ENCODE measurements at regions not wholly inside any gene's neighbourhood (a gene's known extent, or its start where the extent isn't known, plus 50 kb on each side); places are given as distances from the start of the nearest gene placed in this dataset.
A peak's percentile ranks its signal among the peaks of the same experiment; 100 is the strongest.
"Not testable (repeated sequence)": the region's sequence is repeated elsewhere in the genome, so short reads cannot be mapped to it uniquely, and the experiment has no call there.

DNA sequence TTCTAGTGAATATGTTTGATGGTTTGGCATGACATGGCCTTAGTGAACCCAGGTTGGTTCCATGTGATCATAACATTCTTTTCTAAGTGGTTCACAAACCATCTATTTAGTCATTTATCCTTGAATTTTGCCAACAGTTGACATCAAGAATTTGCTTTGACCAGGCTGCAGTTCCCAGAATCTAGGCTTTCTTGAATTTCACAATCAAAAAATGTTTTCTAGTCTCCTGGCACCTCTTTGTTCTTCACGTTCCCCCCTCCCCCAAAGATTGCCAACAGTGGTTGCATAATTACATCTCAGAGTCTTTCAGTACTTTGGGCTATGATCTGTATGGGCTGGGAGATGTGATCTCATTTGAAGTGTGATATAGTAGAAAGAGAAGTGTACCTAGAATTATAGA is 124.0 kb downstream of the GATA6 start:
- intact Hi-C loops (cut with DNase I), result no loop called here
- no peak for DNase-seq (ENCODE audit: low spot score)

DNA sequence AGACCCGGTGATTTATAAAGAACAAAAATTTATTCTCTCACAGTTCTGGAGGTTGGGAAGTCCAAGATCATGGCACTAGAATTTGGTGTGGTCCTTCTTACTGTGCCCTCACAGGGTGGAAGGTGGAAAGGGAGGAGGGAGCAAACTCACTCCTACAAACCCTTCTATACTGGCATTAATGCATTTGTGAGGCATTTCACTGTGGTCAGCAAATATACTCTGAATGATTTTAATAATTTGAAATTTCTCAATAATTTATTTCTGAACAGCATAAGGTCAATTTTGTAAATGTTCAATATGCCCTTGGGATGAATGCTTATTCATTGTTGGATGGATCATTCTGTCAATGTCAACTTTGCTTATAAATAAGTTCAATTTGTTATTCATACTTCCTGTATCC is 120.6 kb downstream of the GATA6 start:
- DNase-seq (ENCODE audit: low spot score), result no peak
- intact Hi-C loops (cut with DNase I), result no loop called here

DNA sequence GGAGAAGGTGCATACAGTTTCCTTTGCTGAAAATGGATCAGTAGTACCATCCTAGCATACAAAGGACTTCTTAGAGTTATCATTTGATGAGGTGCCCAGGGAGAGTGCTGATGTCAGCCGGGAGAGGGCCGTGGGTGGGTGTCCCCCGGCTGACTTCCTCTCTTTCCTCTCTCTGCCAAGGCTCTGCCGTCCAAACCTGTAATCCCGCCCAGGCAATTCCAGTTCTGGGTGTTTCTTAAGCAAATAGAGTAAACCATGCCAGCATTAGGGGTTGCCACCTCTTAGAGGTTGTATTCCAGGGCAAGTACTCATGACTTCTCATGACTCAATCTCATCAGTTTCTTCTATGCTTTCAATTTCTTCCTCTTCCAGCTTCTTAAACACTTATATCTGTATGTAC is 117.2 kb downstream of the GATA6 start:
- no peak for DNase-seq (ENCODE audit: low spot score)
- intact Hi-C loops (cut with DNase I), result no loop called here

DNA sequence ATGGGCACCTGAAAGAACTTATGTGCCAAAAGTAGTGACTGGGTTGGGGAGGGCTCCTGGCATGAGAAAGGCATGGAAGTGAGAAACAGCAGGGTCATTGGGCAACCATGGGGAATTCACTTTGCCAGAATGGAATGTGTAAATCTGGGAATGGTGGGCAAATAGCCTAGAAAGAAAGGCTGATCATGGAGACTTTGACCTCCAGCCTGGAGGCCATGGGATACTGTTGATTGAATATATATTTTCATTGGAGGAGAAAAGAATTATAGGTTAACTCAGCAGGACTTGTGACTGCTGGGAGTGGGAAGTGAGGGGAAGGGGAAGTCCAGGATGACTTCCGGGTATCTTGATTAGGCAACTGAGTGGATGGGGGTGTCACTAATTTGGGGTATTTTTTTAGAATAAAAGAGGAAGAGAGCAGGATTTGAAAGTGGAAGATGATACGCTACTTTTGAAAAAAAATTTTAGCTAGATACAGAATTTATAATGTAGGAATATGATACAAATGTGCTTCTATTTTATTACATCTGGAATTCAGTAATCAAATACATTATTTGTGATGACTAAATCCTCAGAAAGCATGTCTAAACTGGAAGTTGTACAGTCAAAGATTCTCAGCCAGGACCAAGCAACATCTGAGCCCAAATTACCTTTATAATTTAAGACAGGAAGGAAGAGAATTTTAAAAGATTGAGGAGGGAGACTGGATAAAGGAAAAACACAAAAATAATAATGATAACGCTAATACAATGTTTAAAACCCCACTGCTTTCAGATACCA is 116.2 kb downstream of the GATA6 start:
- intact Hi-C loops (cut with DNase I), result no loop called here
- no peak for DNase-seq (ENCODE audit: low spot score)

DNA sequence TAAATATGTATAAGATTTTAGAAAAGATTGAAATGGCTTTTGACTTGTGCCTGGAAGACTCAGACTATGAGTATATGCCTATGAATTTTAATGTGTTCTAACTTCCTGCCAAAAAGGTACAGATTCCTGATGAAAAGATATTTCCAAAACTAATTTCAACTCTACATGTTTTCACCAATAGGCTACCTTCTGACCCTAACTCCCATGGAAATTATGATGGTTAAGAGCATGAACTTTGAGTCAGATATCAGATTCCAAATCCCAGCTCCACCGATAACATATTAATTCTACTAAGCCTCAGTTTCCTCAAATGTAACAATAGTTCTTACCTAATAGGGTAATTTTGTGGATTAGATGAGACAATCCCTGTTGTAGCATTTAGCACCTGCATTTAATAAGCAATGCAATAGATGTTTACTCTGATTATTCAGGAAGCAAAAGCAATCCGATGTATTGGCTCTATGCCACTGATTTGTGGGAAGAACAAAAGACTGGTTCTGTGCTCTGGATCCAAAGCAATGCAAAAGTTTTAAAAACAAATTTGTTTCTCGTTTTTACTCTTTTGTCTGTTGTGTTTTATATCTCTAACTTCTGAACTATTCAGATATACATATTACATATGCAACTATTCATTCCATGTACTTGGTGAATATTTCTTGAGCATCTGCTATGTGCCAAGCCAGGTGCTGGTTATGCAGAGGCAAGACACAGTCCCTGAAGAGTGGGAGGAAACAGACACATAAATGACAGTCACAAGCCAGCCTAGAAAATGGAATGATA is 115.4 kb downstream of the GATA6 start:
- DNase-seq (ENCODE audit: low spot score), result no peak
- intact Hi-C loops (cut with DNase I), result no loop called here

DNA sequence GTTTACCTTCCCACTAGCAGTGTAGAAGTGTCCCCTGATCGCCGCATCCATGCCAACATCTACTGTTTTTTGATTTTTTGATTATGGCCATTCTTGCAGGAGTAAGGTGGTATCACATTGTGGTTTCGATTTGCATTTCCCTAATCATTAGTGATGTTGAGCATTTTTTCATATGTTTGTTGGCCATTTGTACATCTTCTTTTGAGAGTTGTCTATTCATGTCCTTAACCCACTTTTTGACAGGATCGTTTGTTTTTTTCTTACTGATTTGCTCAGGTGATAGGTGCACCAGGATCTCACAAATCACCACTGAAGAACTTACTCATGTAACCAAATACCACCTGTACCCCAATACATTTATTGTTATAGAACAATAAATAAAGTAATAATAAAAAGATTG is 114.5 kb downstream of the GATA6 start:
- intact Hi-C loops (cut with DNase I); DNase-seq (ENCODE audit: low spot score): not testable (repeated sequence)

DNA sequence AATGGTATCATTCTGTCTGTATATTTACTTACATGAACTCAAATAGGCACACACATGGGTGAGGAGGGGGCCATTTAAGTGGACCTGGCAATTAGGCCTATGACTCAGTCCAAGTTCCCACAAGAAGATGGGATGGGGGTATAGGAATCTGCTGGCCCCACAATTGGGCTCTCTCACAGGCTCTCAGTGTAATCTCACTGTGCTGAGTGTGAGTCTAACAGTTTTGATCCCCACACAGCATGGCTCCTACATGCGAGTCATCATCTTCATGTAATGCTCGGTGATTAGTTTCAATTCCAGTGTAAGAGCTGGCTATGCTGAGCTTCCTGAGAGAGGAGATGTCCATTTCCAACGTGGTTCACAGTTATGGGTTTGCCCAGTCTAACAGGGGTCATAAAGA is 114.0 kb downstream of the GATA6 start:
- DNase-seq (ENCODE audit: low spot score), result no peak
- intact Hi-C loops (cut with DNase I), result no loop called here

DNA sequence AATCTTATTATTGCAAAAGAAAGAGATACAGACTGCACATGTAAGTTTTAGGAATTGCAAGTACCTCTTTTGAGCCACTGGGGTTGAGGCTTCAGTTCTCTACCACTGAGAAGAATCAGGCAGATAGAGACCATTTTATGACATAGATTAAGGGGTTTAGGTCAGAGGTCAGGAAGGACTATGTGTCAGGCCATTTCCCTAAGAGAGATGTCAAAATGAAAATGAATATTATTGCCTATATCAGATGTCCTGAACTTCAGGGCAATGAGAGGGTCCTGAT is 113.7 kb downstream of the GATA6 start:
- intact Hi-C loops (cut with DNase I), result no loop called here
- DNase-seq (ENCODE audit: low spot score), result no peak

DNA sequence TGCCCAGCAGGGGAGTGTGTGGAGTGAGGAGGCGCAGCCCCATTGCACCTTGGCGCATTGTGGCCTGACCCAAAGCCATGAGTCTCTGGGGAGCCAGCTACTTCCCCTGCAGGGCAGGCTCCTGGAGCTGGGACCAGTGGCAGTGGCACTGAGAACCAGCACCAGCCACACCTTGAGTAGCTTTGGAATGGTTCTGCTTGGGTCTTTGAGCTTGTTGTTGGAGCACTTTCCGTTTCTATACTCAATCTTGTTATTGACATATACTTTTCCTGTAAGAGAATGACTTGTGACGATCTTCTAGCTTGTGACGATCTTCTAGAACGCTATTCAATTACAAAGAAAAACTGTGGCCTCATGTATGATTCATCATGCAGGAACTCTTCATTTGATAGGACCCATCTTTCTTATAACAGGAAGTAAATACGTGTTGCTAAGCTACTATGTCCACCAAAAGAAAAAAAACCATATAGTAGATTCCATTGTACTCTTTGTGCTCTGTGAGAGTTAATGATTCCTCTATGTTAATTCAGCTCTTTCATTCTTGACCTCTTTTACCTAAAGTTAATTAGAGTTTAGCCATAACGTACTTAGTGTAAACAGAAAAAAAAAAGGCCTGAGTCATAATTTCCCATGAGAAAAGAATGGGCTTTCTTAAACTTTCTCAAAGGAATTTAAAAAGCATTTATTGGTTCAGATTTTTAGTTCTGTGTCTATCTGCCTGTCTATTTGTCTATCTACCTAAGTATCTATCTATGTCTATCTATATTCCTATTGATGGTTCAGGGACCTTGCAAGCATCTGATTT is 113.1 kb downstream of the GATA6 start:
- DNase-seq (ENCODE audit: low spot score), result no peak
- intact Hi-C loops (cut with DNase I), result no loop called here

DNA sequence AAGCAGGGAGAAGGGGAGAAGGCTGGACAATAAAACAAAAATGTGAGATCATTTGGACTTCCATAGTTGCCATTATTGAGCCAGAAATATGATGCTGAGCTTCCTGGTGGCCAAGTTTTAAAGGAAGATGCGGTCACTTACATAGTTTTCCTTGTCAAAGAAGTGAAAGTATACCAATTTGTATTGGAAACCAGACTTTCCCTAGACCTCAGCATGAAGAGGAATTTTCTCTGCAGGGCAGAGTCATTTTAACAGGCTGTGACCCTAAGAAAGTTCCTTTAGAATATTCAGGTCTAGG is 111.0 kb downstream of the GATA6 start:
- DNase-seq (ENCODE audit: low spot score), result no peak
- intact Hi-C loops (cut with DNase I), result no loop called here

DNA sequence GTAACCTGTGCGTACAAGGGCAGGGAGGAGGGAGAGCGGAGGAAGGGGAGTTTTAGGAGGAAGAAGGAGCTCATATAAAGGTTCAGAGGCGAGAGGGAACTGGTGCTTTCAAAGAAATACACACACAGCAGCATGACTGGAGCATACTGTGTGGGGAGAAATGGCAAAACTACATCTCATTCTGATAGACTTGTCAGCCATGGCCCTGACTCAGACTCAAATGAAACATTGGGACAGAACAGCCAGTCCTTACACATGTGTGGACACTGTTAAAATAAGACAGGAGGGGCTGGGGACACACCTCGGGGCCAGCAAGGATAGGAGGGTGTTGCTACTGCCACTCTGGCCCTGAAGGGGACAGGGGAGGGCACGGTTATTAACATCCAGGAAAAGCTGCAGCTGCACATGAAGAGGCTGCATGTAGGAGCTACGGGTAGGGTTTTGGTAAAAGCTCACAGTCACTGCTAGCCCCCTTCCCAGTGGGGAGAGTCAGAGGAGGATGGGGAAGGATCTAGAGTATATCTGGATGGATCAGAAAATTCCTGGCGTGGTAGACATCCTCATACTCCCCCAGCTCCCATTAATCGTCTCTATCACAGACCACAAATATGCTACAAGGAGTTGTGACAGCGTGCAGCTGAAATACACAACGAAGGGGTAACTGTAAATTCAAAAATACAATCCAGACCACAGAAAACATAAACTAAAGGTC is 110.5 kb downstream of the GATA6 start:
- intact Hi-C loops (cut with DNase I), result loop anchor here (2.0 to 5.0 kb wide), 3 partner anchors 67 to 282 kb away; partner anchors contain the start of gene GATA6
- no peak for DNase-seq (ENCODE audit: low spot score)

DNA sequence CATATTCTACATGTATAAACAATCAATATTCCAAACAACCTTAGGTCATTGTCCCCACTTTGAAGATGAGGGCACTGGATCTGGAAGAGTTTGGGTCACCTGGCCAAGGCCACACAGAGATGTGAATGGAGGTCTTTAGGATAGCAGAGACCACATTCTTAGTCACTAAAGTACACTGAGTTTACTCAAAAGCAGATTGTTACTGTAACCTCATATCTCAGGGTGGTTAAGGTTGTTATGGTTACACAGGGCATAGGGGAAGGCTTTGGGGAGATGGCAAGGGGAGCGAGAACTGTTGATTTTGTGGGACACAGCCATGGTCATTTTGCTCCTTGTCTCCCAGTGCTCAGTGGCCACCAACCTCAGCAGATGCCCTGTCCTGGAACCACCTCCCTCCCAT is 109.4 kb downstream of the GATA6 start:
- DNase-seq (ENCODE audit: low spot score), result no peak
- intact Hi-C loops (cut with DNase I), result loop anchor here (2.0 to 5.0 kb wide), 3 partner anchors 68 to 284 kb away; partner anchors contain the start of gene GATA6

DNA sequence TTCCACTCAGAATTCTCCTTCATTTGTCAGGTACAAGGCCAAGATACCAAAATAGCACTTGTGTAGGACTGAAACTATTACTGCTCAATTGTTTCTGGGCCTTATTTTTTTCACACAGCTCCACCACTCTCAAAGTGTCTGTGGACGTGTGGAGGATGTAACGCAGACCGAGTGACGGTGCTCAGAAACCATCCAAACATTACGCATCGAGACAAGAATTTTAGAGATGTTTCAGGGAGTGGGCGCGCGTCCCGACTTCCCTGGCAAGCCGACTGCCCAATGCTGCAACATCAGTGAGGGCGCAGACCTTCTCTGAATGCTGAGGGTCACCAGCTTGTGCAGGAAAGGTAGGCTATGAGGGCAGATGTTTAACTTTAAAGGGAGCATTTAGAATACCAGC is 108.4 kb downstream of the GATA6 start:
- intact Hi-C loops (cut with DNase I), result loop anchor here (2.0 to 5.0 kb wide), 3 partner anchors 69 to 285 kb away; partner anchors contain the start of gene GATA6

DNA sequence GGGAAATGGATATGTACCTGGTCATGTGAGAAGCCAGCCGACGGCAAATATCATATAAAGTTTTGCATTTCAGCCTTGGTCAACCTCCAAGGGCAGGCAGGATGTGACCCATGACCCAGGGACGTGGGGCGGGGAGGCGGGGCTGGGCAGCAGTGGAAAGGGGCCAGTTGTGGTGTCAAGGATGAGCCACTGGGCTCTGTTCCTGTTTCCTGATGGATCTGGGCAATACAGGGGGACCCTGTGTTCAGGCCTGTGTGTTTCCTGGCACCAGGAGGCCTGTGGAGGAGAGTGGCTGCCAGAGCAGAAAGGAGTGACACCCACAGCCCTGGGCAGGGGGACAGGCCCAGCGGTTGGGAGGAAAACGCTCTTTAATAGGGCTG is 106.9 kb downstream of the GATA6 start:
- DNase-seq (ENCODE audit: low spot score), result no peak
- intact Hi-C loops (cut with DNase I), result loop anchor here (5.0 kb wide), 2 partner anchors 109 to 286 kb away; partner anchors contain the start of gene GATA6

More for the DNA sequence above, 108.4 kb downstream of the GATA6 start:
- peak; percentile 86 for DNase-seq (ENCODE audit: low spot score)

DNA sequence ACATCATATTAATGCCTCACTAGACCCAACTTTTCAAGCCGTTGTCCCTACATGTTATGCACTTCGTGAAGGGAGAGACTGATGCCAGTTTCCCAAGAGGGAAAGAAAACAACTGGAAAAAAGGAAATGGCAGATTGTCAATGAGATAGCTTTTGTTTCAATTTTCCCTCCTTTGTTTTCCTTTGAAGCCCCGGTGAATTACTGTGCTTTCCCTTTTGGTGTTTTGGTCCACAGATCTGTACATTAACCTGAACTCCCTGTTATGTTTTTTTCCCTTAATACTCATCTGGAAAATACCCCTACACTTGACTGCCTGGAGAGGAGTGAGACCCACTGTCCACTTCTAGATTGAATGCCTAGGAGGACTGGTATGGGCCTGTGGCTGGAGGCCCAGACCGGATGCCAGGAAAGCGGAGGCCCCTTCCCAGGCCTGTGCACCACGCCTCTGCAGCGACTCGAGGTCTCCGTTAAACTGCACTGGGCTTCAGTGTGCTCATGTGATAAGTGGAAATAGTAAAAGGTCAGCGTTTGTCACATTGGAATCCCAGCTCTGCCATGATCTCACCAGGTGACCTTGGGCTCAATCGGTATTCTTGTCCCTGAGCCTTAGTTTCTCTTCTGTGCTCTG is 106.4 kb downstream of the GATA6 start:
- intact Hi-C loops (cut with DNase I), result loop anchor here (5.0 kb wide), 2 partner anchors 109 to 286 kb away; partner anchors contain the start of gene GATA6
- DNase-seq (ENCODE audit: low spot score), result no peak

DNA sequence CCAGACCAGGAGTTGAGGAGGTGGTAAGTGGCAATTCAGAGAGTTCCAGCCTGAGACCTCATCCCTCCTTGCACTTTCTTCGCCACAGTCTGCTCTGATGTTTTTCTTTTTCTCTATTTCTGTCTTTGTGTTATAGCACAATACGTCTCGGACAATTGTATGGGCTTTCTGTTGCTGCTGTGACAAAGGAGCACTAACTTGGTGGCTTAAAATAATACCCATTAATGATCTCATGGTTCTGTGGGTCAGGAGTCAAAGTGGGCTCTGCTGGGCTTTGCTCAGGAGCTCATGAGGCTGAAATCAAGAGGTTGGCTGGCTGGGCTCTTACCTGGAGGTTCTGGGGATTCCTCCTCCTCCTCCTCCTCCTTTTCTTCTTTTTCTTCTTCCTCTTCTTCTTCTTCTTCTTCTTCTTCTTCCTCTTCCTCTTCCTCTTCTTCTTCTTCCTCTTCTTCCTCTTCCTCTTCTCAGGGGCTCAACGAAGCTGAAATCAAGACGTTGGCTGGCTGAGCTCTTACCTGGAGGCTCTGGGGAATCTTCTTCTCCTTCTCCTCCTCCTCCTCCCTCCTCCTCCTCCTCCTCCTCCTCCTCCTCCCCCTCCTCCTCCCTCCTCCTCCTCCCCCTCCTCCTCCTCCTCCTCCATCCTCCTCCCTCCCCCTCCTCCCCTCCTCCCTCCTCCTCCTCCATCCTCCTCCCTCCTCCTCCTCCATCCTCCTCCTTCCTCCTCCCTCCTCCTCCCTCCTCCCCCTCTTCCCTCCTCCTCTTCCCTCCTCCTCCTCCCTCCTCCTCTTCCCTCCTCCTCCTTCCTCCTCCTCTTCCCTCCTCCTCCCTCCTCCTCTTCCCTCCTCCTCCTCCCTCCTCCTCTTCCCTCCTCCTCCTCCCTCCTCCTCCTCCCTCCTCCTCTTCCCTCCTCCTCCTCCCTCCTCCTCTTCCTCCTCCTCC is 104.0 kb downstream of the GATA6 start:
- no peak for DNase-seq (ENCODE audit: low spot score)
- intact Hi-C loops (cut with DNase I), result no loop called here

DNA sequence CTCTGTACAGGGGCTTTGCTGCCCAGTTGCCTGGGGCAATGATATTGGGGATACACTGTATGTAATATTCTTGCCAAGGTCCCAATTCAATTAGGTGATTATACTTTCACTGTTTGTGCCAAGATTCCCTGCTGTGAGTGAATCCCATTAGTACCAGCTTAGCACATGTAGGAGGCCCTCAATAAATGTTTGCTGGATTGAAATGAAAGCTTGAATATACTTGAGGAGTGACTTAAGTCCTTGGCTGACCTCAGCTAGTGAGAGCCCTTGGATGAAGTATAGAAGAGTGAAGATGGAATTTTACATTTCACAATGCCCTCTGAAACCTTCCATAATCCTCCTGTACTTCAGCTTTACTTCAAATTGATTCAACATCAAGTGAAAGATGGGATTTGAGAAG is 102.9 kb downstream of the GATA6 start:
- no peak for DNase-seq (ENCODE audit: low spot score)
- intact Hi-C loops (cut with DNase I), result no loop called here

DNA sequence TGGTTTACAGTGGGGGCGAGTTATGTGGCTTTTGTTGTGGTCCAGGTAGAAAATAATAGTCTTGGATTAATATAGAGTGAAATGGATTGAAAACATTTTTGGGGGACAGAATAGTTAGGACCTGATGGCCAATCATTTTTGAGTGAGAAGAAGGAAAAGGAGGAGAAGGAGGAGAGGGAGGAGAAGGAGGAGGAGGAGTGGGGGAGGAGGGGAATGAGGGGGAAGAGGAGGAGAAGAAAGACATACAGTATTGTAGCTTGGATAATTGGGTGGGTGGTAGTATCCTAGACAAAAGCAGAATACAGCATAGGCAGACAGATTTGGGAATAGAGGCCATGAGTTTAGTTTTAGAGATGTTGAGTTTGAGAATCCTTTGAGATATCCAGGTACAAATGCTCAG is 101.6 kb downstream of the GATA6 start:
- no peak for DNase-seq (ENCODE audit: low spot score)
- intact Hi-C loops (cut with DNase I), result no loop called here

All from cardiac septum (tissue), 1 donor.